IMR-90 (cell line): ENCODE measurements at regions not wholly inside any gene's neighbourhood (a gene's known extent, or its start where the extent isn't known, plus 50 kb on each side); places are given as distances from the start of the nearest gene placed in this dataset.

ENCODE experiments used
- CTCF ChIP-seq: conservative IDR thresholded peaks from 2 replicates; pipeline ENCODE4 v1.5.1; 2012; ENCODE audit warnings: mild to moderate bottlenecking, low read depth, low read length, improper control_type of control experiment
- NFE2L2 ChIP-seq: fragments of 150-350 bp; IDR thresholded peaks from 2 replicates; pipeline ENCODE4 v1.6.1; 2016; ENCODE audit warnings: low read depth, mild to moderate bottlenecking, low read length
- POLR2A ChIP-seq: IDR thresholded peaks from 2 replicates; pipeline ENCODE4 v1.6.1; 2012; ENCODE audit warnings: mild to moderate bottlenecking, low read depth, low read length
- RAD21 ChIP-seq: IDR thresholded peaks from 2 replicates; pipeline ENCODE4 v1.6.1; 2012; ENCODE audit warnings: low read length, improper control_type of control experiment
- RCOR1 ChIP-seq: IDR thresholded peaks from 2 replicates; pipeline ENCODE4 v1.6.1; 2012; ENCODE audit warnings: mild to moderate bottlenecking, low read length, improper control_type of control experiment; ENCODE audit not compliant: insufficient replicate concordance

- TF ChIP-seq RAD21 (no peak), RCOR1 (no peak), POLR2A (no peak), NFE2L2 (no peak), CTCF (no peak)
Measured at GRCh38 chr7:124575176-124575575, 190.4 kb downstream of the GPR37 start.
